K562 (cell line): ENCODE measurements at regions not wholly inside any gene's neighbourhood (a gene's known extent, or its start where the extent isn't known, plus 50 kb on each side); places are given as distances from the start of the nearest gene placed in this dataset.

Experiments
- BCL6 ChIP-seq: fragments of 250-450 bp; sonication (Bioruptor Pico); IDR thresholded peaks from 2 replicates; pipeline ENCODE4 v1.4.0; 2020
- ETV6 ChIP-seq, 3 experiments: fragments of 150-350 bp in 1 of 3; sonication (generic) in 1 of 3; formaldehyde crosslinking in 1 of 3; IDR thresholded peaks; 2 replicates each; pipeline versions ENCODE4 v1.6.1 to v1.8.0; 2014 to 2022; ENCODE audit warnings: borderline replicate concordance in 2 of 3, low read depth in 2 of 3, antibody characterized with exemption in 1 of 3, low read length in 1 of 3, mild to moderate bottlenecking in 1 of 3, missing genetic modification reagents in 1 of 3
- LARP7 ChIP-seq: fragments of 450-650 bp; IDR thresholded peaks from 2 replicates; pipeline ENCODE4 v1.6.1; 2016
- PTRF ChIP-seq: fragments of 450-650 bp; IDR thresholded peaks from 2 replicates; pipeline ENCODE4 v1.6.1; 2016; ENCODE audit warnings: mild to moderate bottlenecking, missing genetic modification characterization, missing compliant biosample characterization
- RAD21 ChIP-seq, 2 experiments: fragments of 250-450 bp in 1 of 2; fragments of 450-650 bp in 1 of 2; sonication (Bioruptor Pico) in 1 of 2; formaldehyde crosslinking in 1 of 2; IDR thresholded peaks in 1 of 2; conservative IDR thresholded peaks in 1 of 2; 2 replicates each; pipeline versions ENCODE4 v1.4.0 to v1.8.0; 2020 to 2022; ENCODE audit warnings: mild to moderate bottlenecking in 2 of 2, moderate library complexity in 1 of 2
- SAFB ChIP-seq: fragments of 200-400 bp; formaldehyde crosslinking; IDR thresholded peaks from 2 replicates; pipeline ENCODE4 v1.6.1; 2017; ENCODE audit warnings: low read depth, low read length, borderline replicate concordance
- TF ChIP-seq, protein P1 (sequence below), 3 experiments: IDR thresholded peaks in 2 of 3; conservative IDR thresholded peaks in 1 of 3; 2 replicates each; pipeline ENCODE4 v1.5.1; 2011 to 2012; ENCODE audit warnings: low read length in 3 of 3, mild to moderate bottlenecking in 3 of 3, control low read depth in 2 of 3, improper control_type of control experiment in 1 of 3, inconsistent platforms in 1 of 3, low read depth in 1 of 3, mixed read lengths in 1 of 3, moderate library complexity in 1 of 3; ENCODE audit not compliant: insufficient read depth in 2 of 3
- TF ChIP-seq, protein P2 (sequence below): sonication (generic); IDR thresholded peaks from 2 replicates; pipeline ENCODE4 v1.6.1; 2016
- TF ChIP-seq, protein P3 (sequence below), 2 experiments: fragments of 450-650 bp; IDR thresholded peaks; 2 replicates each; pipeline ENCODE4 v1.6.1; 2016

DNA sequence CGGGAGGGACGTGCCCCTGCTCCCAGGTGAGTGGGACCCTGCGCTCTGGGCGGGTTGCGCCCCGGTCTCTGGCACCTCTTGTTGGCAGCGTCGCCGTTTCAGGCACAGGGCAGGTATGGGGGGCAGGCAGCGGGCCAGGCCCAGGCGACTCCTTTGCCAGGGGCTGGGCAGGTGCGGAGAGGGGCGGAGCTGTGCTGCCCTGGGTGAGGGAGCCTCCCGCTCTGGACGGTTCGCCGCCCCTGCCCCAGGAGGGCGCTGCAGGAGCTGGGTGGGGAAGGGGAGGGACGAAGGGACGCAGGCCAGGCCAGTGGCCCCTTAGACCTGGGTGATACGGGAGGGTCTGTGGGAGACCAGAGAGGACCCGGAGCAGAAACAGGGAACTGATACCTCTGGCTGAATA lies 663.9 kb upstream of the DEFB115 start (continued):
- TF ChIP-seq, protein P1, sequence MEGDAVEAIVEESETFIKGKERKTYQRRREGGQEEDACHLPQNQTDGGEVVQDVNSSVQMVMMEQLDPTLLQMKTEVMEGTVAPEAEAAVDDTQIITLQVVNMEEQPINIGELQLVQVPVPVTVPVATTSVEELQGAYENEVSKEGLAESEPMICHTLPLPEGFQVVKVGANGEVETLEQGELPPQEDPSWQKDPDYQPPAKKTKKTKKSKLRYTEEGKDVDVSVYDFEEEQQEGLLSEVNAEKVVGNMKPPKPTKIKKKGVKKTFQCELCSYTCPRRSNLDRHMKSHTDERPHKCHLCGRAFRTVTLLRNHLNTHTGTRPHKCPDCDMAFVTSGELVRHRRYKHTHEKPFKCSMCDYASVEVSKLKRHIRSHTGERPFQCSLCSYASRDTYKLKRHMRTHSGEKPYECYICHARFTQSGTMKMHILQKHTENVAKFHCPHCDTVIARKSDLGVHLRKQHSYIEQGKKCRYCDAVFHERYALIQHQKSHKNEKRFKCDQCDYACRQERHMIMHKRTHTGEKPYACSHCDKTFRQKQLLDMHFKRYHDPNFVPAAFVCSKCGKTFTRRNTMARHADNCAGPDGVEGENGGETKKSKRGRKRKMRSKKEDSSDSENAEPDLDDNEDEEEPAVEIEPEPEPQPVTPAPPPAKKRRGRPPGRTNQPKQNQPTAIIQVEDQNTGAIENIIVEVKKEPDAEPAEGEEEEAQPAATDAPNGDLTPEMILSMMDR (IDR thresholded peaks at IDR 0.05 in 2 of 3, conservative IDR thresholded peaks at IDR 0.05 in 1 of 3; ENCODE audit: insufficient read depth in 2 of 3, low read depth in 1 of 3, low read length in 3 of 3): peak; percentile 39 to 60 (median 43); a peak in 5 of 6 replicates
- TF ChIP-seq, protein P2, sequence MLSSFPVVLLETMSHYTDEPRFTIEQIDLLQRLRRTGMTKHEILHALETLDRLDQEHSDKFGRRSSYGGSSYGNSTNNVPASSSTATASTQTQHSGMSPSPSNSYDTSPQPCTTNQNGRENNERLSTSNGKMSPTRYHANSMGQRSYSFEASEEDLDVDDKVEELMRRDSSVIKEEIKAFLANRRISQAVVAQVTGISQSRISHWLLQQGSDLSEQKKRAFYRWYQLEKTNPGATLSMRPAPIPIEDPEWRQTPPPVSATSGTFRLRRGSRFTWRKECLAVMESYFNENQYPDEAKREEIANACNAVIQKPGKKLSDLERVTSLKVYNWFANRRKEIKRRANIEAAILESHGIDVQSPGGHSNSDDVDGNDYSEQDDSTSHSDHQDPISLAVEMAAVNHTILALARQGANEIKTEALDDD: no peak
- TF ChIP-seq PTRF (tag): no peak
- TF ChIP-seq SAFB: no peak
- peak in 1 of 2 experiments; percentile 56; a peak in 2 of 4 replicates for TF ChIP-seq RAD21 (CRISPR knock-in tag; conservative IDR thresholded peaks at IDR 0.05 in 1 of 2, IDR thresholded peaks at IDR 0.05 in 1 of 2)
- TF ChIP-seq ETV6 (IDR thresholded peaks at IDR 0.05; ENCODE audit: borderline replicate concordance in 1 of 2, low read depth in 2 of 2, low read length in 1 of 2): no peak
- no peak for TF ChIP-seq ETV6 (CRISPR knock-in tag; IDR thresholded peaks at IDR 0.05; ENCODE audit: borderline replicate concordance)
- TF ChIP-seq, protein P3, sequence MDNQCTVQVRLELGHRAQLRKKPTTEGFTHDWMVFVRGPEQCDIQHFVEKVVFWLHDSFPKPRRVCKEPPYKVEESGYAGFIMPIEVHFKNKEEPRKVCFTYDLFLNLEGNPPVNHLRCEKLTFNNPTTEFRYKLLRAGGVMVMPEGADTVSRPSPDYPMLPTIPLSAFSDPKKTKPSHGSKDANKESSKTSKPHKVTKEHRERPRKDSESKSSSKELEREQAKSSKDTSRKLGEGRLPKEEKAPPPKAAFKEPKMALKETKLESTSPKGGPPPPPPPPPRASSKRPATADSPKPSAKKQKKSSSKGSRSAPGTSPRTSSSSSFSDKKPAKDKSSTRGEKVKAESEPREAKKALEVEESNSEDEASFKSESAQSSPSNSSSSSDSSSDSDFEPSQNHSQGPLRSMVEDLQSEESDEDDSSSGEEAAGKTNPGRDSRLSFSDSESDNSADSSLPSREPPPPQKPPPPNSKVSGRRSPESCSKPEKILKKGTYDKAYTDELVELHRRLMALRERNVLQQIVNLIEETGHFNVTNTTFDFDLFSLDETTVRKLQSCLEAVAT (IDR thresholded peaks at IDR 0.05): no peak
- no peak for TF ChIP-seq BCL6
- TF ChIP-seq LARP7: no peak
